ENCODE measurements at regions not wholly inside any gene's neighbourhood (a gene's known extent, or its start where the extent isn't known, plus 50 kb on each side); places are given as distances from the start of the nearest gene placed in this dataset.

DNA sequence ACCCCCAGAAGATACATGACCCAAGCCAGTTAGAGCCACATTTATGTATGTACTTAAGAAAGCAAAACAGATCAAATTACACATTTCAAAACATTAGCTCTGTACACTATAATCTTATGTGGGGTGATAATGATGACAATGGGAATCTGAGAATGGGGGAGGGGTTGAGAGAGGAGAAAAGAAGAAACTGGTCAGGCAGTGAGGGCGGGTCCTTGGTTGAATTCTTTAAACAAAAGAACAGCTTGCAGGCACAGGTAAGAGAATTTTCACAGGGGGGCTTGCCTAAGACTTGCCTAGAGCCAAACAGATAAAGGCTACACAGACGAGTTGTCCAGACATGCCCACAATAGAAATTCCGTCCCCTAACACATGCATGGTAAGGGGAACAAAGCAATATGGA lies 76.8 kb upstream of the PTER start:
- TF ChIP-seq, protein P1, sequence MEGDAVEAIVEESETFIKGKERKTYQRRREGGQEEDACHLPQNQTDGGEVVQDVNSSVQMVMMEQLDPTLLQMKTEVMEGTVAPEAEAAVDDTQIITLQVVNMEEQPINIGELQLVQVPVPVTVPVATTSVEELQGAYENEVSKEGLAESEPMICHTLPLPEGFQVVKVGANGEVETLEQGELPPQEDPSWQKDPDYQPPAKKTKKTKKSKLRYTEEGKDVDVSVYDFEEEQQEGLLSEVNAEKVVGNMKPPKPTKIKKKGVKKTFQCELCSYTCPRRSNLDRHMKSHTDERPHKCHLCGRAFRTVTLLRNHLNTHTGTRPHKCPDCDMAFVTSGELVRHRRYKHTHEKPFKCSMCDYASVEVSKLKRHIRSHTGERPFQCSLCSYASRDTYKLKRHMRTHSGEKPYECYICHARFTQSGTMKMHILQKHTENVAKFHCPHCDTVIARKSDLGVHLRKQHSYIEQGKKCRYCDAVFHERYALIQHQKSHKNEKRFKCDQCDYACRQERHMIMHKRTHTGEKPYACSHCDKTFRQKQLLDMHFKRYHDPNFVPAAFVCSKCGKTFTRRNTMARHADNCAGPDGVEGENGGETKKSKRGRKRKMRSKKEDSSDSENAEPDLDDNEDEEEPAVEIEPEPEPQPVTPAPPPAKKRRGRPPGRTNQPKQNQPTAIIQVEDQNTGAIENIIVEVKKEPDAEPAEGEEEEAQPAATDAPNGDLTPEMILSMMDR (IDR thresholded peaks at IDR 0.05; ENCODE audit: low read depth, low read length): no peak
- TF ChIP-seq EZH2phosphoT487 (IDR thresholded peaks at IDR 0.05; ENCODE audit: low read depth): no peak

Data from OCI-LY3 (cell line).